Mesendoderm (in vitro differentiated cells): ENCODE measurements at regions not wholly inside any gene's neighbourhood (a gene's known extent, or its start where the extent isn't known, plus 50 kb on each side); places are given as distances from the start of the nearest gene placed in this dataset.
"Not testable (repeated sequence)": the region's sequence is repeated elsewhere in the genome, so short reads cannot be mapped to it uniquely, and the experiment has no call there.

Experiments
- DNase-seq: peaks from one replicate; pipeline ENCODE4 v3.0.0; 2013
- H2AK5ac ChIP-seq: 2 replicates; pipeline ENCODE4 v1.6.1; 2013; ENCODE audit warnings: low read length, inconsistent platforms
- H2BK120ac ChIP-seq: 2 replicates; pipeline ENCODE4 v1.6.1; 2013; ENCODE audit warnings: low read depth, mild to moderate bottlenecking, low read length, moderate library complexity, mixed read lengths
- H2BK15ac ChIP-seq: replicated peaks from 2 replicates; pipeline ENCODE4 v1.6.1; 2013; ENCODE audit warnings: low read depth, mild to moderate bottlenecking, moderate library complexity
- H2BK5ac ChIP-seq: 2 replicates; pipeline ENCODE4 v1.6.1; 2013; ENCODE audit warnings: low read length, inconsistent platforms
- H3K18ac ChIP-seq: 2 replicates; pipeline ENCODE4 v1.6.1; 2013; ENCODE audit warnings: mild to moderate bottlenecking, low read length, mixed read lengths
- H3K23ac ChIP-seq: one replicate; pipeline ENCODE4 v1.6.1; 2013; ENCODE audit warnings: low read length
- H3K27ac ChIP-seq: 2 replicates; pipeline ENCODE4 v1.5.1; 2013; ENCODE audit warnings: low read depth, mild to moderate bottlenecking, inconsistent platforms, low read length, moderate library complexity
- H3K27me3 ChIP-seq: 2 replicates; pipeline ENCODE4 v1.6.1; 2013; ENCODE audit warnings: low read length, control low read depth, mild to moderate bottlenecking, inconsistent platforms; ENCODE audit not compliant: insufficient read depth, poor library complexity
- H3K36me3 ChIP-seq: 2 replicates; pipeline ENCODE4 v1.6.1; 2013; ENCODE audit warnings: low read length, inconsistent platforms; ENCODE audit not compliant: control insufficient read depth, insufficient read depth
- H3K4ac ChIP-seq: one replicate; pipeline ENCODE4 v1.6.1; 2013; ENCODE audit warnings: low read depth, mild to moderate bottlenecking, low read length, moderate library complexity
- H3K4me1 ChIP-seq: 2 replicates; pipeline ENCODE4 v1.6.1; 2013; ENCODE audit warnings: low read depth, low read length, inconsistent platforms; ENCODE audit not compliant: control insufficient read depth
- H3K4me2 ChIP-seq: 2 replicates; pipeline ENCODE4 v1.6.1; 2013; ENCODE audit warnings: low read length
- H3K4me3 ChIP-seq: 2 replicates; pipeline ENCODE4 v1.5.1; 2013; ENCODE audit warnings: mild to moderate bottlenecking, low read length
- H3K56ac ChIP-seq: one replicate; pipeline ENCODE4 v1.6.1; 2013; ENCODE audit warnings: low read length
- H3K79me1 ChIP-seq: 2 replicates; pipeline ENCODE4 v1.6.1; 2013; ENCODE audit warnings: low read length, inconsistent platforms
- H3K79me2 ChIP-seq: 2 replicates; pipeline ENCODE4 v1.6.1; 2013; ENCODE audit warnings: mild to moderate bottlenecking, low read length; ENCODE audit not compliant: control insufficient read depth, insufficient read depth
- H3K9ac ChIP-seq: 2 replicates; pipeline ENCODE4 v1.6.1; 2013; ENCODE audit warnings: low read length, inconsistent platforms
- H4K5ac ChIP-seq: one replicate; pipeline ENCODE4 v1.6.1; 2013; ENCODE audit warnings: low read length
- H4K8ac ChIP-seq: one replicate; pipeline ENCODE4 v1.6.1; 2013; ENCODE audit warnings: low read depth, mild to moderate bottlenecking, control low read depth, low read length, moderate library complexity
- WGBS: extraction: QIAGEN DNeasy Blood & Tissue Kit; methylation state at CpG from one replicate; pipeline ENCODE4 v1.1.7; 2013; ENCODE audit warnings: low lambda C conversion rate, missing lambda C conversion rate; ENCODE audit not compliant: insufficient coverage; ENCODE audit errors: extremely low coverage; 5-methylcytosine and 5-hydroxymethylcytosine counted together

DNA sequence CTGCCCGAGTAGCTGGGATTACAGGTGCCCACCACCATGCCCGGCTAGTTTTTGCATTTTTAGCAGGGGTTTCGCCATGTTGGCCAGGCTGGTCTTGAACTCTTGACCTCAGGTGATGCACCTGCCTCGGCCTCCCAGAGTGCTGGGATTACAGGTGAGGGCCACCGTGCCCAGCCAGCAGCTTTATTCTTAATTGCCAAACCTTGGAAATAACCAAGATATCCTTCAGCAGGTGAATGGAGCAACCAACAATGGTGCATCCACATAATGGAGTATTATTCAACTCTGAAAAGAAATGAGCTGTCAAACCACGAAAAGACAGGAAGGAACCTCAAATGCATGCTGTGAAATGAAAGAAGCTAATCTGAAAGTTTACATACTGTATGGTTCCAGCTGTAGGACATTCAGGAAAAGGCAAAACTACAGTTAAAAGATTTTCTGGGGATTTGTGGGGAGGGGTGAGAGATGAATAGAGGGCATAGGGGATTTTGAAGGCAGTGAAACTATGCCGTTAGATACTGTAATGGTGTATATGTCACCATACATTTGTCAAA is 118.8 kb upstream of the CCND2 start:
- no peaks in the 10 kb centered on the region for H3K27me3 ChIP-seq
- H3K4me2 ChIP-seq = no peak overlapping the region
- no peak for DNase-seq
- H3K4me3 ChIP-seq = no peak overlapping the region
- H2AK5ac ChIP-seq = no peak overlapping the region
- no peak overlapping the region for H3K9ac ChIP-seq
- no peaks in the 10 kb centered on the region for H3K79me2 ChIP-seq
- no peaks in the 10 kb centered on the region for H3K79me1 ChIP-seq
- H4K8ac ChIP-seq = no peak overlapping the region
- H2BK5ac ChIP-seq = no peak overlapping the region
- H3K4me1 ChIP-seq = peaks cover 5% of the 10 kb centered on the region
- no peak overlapping the region for H3K18ac ChIP-seq
- H3K4ac ChIP-seq = no peak overlapping the region
- no peak overlapping the region for H2BK15ac ChIP-seq
- H3K56ac ChIP-seq = no peak overlapping the region
- H3K27ac ChIP-seq = no peak overlapping the region
- H3K36me3 ChIP-seq = no peaks in the 10 kb centered on the region
- no peak overlapping the region for H4K5ac ChIP-seq
- no peak overlapping the region for H2BK120ac ChIP-seq
- WGBS = no CpG with 5 or more reads among the region's 7 CpGs
- H3K23ac ChIP-seq = no peak overlapping the region

- Histone ChIP-seq H2BK120ac (no peak overlapping the region), H3K79me1 (no peaks in the 10 kb centered on the region)
- peak; percentile 24 for DNase-seq
Measured at GRCh38 chr12:4153343-4153892, 120.1 kb upstream of the CCND2 start.

DNA sequence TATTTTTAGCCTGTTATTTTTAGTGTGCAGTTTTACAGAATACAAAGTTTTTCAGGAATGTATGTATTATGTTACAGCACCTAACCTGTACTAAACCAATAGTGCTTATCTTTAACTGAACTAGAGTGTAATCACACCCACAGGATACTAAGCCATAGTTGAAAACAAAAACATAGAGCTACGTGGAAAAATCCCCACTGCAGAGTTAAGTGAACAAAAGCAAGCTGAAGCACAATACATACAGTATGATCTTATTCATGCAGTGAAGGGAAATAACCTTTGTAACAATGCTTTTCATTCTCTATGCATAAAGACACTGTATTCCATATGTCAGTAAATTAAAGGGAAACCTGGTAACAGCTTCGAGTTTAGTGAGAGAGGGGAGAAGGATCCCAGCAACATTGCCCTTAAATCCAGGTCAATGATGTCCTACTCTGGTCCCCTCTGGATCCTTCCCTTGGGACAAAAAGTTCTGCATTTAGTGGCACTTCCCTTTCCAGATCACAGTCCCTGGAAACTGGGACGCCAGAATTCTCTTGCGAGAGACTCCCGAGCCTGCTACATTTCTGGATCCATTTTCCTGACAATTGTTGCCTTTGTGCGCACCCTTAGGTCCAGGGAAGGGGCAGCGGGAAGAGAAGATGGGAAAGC is 121.3 kb upstream of the CCND2 start:
- Histone ChIP-seq H3K79me2 (no peaks in the 10 kb centered on the region), H4K8ac (no peak overlapping the region), H3K79me1 (no peaks in the 10 kb centered on the region), H3K4ac (no peak overlapping the region), H2BK120ac (no peak overlapping the region), H3K4me2 (no peak overlapping the region), H2AK5ac (no peak overlapping the region), H4K5ac (no peak overlapping the region), H3K9ac (no peak overlapping the region), H2BK5ac (no peak overlapping the region), H3K27me3 (no peaks in the 10 kb centered on the region), H3K27ac (no peak overlapping the region), H3K18ac (no peak overlapping the region), H3K4me3 (no peak overlapping the region), H3K36me3 (no peaks in the 10 kb centered on the region), H2BK15ac (no peak overlapping the region), H3K4me1 (peaks cover 6% of the 10 kb centered on the region), H3K56ac (no peak overlapping the region), H3K23ac (no peak overlapping the region)
- no CpG with 5 or more reads among the region's 7 CpGs for WGBS
- DNase-seq = no peak

More at GRCh38 chr12:4153343-4153892, 120.1 kb upstream of the CCND2 start:
- Histone ChIP-seq H2BK15ac (no peak overlapping the region), H2AK5ac (no peak overlapping the region), H3K23ac (no peak overlapping the region), H3K4me3 (no peak overlapping the region), H3K4me2 (no peak overlapping the region), H4K5ac (no peak overlapping the region), H3K4ac (no peak overlapping the region), H3K56ac (no peak overlapping the region), H2BK5ac (no peak overlapping the region), H3K27ac (no peak overlapping the region), H3K79me2 (no peaks in the 10 kb centered on the region), H3K9ac (no peak overlapping the region), H4K8ac (no peak overlapping the region), H3K4me1 (peaks cover 5% of the 10 kb centered on the region), H3K36me3 (no peaks in the 10 kb centered on the region), H3K18ac (no peak overlapping the region), H3K27me3 (no peaks in the 10 kb centered on the region)
- no CpG with 5 or more reads among the region's 3 CpGs for WGBS

DNA sequence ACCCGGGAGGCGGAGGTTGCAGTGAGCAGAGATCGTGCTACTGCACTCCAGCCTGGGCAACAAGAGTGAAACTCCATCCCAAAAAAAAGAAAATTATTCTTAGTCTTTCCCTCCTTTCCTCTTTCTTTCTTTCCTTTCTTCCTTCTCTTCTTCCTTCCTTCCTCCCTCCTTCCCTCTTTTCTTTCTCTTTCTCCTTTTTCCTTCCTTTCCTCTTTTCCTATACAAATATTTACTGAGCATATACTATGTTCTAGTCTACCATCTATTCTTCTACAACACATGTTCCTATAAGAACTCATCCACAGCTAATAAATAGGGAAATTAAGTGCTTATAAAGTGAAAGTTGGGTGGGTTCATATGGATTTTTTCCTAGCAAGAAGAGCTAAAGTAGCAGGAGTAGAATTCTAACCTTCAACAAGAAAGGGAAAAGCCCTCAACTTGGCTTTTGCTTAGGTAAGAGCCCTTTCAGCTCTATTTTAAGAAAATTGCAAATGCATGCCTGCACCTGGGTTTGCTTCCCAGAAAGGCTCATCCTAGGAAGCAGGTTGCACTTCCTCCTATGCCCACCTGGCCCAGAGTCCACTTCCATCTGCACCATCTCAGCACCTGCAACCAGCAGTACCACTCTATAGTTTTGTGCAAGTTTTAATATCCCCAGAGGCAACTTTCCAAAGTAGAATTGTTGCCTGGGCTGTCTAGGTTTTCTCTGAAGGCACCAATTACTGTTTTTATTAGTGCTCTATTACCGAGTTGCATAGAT is 122.0 kb upstream of the CCND2 start:
- Histone ChIP-seq H4K8ac (no peak overlapping the region), H3K4me2 (no peak overlapping the region), H3K4ac (no peak overlapping the region), H3K4me3 (no peak overlapping the region), H3K79me1 (no peaks in the 10 kb centered on the region), H2BK120ac (no peak overlapping the region), H3K27ac (no peak overlapping the region), H3K4me1 (peaks cover 10% of the 10 kb centered on the region), H2AK5ac (no peak overlapping the region), H3K9ac (no peak overlapping the region), H3K36me3 (no peaks in the 10 kb centered on the region), H2BK5ac (no peak overlapping the region), H2BK15ac (no peak overlapping the region), H3K56ac (no peak overlapping the region), H3K23ac (no peak overlapping the region), H3K27me3 (no peaks in the 10 kb centered on the region), H3K18ac (no peak overlapping the region), H4K5ac (no peak overlapping the region), H3K79me2 (no peaks in the 10 kb centered on the region)
- no CpG with 5 or more reads among the region's 4 CpGs for WGBS
- DNase-seq = no peak

GRCh38 chr12:4150355-4150754 is 123.2 kb upstream of the CCND2 start:
- H3K27ac ChIP-seq, H4K8ac ChIP-seq, H3K4me3 ChIP-seq, H3K36me3 ChIP-seq, H3K4me2 ChIP-seq, DNase-seq, H4K5ac ChIP-seq, H3K18ac ChIP-seq, H3K79me2 ChIP-seq, H3K9ac ChIP-seq, H2BK15ac ChIP-seq, H2AK5ac ChIP-seq, H3K27me3 ChIP-seq, H2BK120ac ChIP-seq, H3K79me1 ChIP-seq, H2BK5ac ChIP-seq, H3K4me1 ChIP-seq, H3K4ac ChIP-seq, H3K23ac ChIP-seq, H3K56ac ChIP-seq: not testable (repeated sequence)
- no CpG with 5 or more reads among the region's 11 CpGs for WGBS
